ENCODE measurements at regions not wholly inside any gene's neighbourhood (a gene's known extent, or its start where the extent isn't known, plus 50 kb on each side); places are given as distances from the start of the nearest gene placed in this dataset.

DNA sequence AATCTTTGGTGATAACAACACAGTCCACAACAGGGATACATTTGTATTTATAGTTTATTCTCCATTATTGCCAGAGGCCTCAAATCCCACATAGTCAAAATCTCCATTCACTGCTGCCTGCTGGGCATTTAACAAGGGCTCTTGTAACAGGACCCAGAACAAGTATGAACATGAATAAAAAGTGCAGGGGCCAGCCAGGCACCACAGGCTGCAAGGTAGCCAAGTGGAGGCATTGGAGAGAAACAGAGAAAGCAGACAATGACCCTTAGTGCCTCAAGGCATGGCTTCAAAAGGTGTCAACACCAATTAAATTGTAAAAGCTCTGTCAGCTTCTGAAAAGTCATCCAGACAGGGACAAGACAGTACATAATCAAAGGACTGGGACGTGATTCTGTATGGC, 116.8 kb downstream of the ATP6V1G3 start:
- Histone ChIP-seq H3K4me2 (ENCODE audit: low read length) (no peak overlapping the region), H3K27me3 (ENCODE audit: insufficient read depth, low read length) (no peaks in the 10 kb centered on the region), H3K9me2 (ENCODE audit: insufficient read depth) (peaks cover 4% of the 10 kb centered on the region; the same call in 1 of the 2 replicates), H3K79me2 (ENCODE audit: insufficient read depth, low read length) (no peaks in the 10 kb centered on the region), H3K9ac (ENCODE audit: low read length) (no peak overlapping the region), H3K9me3 (ENCODE audit: control insufficient read depth in 1 of 2, insufficient read depth in 1 of 2, low read depth in 1 of 2, low read length in 2 of 2) (no peaks in the 10 kb centered on the region), H4K20me1 (ENCODE audit: insufficient read depth) (no peaks in the 10 kb centered on the region), H3K36me3 (ENCODE audit: control insufficient read depth in 1 of 2, insufficient read depth in 2 of 2, low read length in 2 of 2) (no peaks in the 10 kb centered on the region), H2AFZ (ENCODE audit: low read depth, low read length, poor library complexity, severe bottlenecking) (no peak overlapping the region), H3K27ac (ENCODE audit: low read depth, low read length) (no peak overlapping the region), H3K4me3 (replicated peaks in 1 of 2; ENCODE audit: low read depth in 1 of 2, low read length in 2 of 2) (no peak overlapping the region), H3K4me1 (ENCODE audit: control insufficient read depth in 1 of 2, insufficient read depth in 2 of 2, low read length in 2 of 2) (no peaks in the 10 kb centered on the region)
- TF ChIP-seq, protein P1, sequence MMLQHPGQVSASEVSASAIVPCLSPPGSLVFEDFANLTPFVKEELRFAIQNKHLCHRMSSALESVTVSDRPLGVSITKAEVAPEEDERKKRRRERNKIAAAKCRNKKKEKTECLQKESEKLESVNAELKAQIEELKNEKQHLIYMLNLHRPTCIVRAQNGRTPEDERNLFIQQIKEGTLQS (IDR thresholded peaks at IDR 0.05) = no peak
- TF ChIP-seq ZNF274 (IDR thresholded peaks at IDR 0.05; ENCODE audit: low read depth, low read length) = no peak
- no peak for TF ChIP-seq EZH2phosphoT487 (IDR thresholded peaks at IDR 0.05; ENCODE audit: borderline replicate concordance)
- TF ChIP-seq FOSL1 (IDR thresholded peaks at IDR 0.05; ENCODE audit: low read depth) = no peak
- TF ChIP-seq, protein P2, sequence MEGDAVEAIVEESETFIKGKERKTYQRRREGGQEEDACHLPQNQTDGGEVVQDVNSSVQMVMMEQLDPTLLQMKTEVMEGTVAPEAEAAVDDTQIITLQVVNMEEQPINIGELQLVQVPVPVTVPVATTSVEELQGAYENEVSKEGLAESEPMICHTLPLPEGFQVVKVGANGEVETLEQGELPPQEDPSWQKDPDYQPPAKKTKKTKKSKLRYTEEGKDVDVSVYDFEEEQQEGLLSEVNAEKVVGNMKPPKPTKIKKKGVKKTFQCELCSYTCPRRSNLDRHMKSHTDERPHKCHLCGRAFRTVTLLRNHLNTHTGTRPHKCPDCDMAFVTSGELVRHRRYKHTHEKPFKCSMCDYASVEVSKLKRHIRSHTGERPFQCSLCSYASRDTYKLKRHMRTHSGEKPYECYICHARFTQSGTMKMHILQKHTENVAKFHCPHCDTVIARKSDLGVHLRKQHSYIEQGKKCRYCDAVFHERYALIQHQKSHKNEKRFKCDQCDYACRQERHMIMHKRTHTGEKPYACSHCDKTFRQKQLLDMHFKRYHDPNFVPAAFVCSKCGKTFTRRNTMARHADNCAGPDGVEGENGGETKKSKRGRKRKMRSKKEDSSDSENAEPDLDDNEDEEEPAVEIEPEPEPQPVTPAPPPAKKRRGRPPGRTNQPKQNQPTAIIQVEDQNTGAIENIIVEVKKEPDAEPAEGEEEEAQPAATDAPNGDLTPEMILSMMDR (IDR thresholded peaks at IDR 0.05 in 2 of 3, conservative IDR thresholded peaks at IDR 0.05 in 1 of 3; ENCODE audit: borderline replicate concordance in 1 of 3, insufficient read depth in 1 of 3, low read depth in 2 of 3, low read length in 2 of 3) = no peak
- TF ChIP-seq POLR2AphosphoS5 (IDR thresholded peaks at IDR 0.05; ENCODE audit: low read depth, low read length) = no peak
- TF ChIP-seq EGR1 (IDR thresholded peaks at IDR 0.05; ENCODE audit: low read depth) = no peak
- TF ChIP-seq EZH2 (IDR thresholded peaks at IDR 0.05) = no peak
- TF ChIP-seq SP1 (IDR thresholded peaks at IDR 0.05; ENCODE audit: low read depth) = no peak
- TF ChIP-seq, protein P3, sequence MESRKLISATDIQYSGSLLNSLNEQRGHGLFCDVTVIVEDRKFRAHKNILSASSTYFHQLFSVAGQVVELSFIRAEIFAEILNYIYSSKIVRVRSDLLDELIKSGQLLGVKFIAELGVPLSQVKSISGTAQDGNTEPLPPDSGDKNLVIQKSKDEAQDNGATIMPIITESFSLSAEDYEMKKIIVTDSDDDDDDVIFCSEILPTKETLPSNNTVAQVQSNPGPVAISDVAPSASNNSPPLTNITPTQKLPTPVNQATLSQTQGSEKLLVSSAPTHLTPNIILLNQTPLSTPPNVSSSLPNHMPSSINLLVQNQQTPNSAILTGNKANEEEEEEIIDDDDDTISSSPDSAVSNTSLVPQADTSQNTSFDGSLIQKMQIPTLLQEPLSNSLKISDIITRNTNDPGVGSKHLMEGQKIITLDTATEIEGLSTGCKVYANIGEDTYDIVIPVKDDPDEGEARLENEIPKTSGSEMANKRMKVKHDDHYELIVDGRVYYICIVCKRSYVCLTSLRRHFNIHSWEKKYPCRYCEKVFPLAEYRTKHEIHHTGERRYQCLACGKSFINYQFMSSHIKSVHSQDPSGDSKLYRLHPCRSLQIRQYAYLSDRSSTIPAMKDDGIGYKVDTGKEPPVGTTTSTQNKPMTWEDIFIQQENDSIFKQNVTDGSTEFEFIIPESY (IDR thresholded peaks at IDR 0.05; ENCODE audit: extremely low read depth, insufficient replicate concordance, low read length) = no peak
- TF ChIP-seq TCF7L2 (IDR thresholded peaks at IDR 0.05; ENCODE audit: borderline replicate concordance, extremely low read depth, insufficient read depth, insufficient read length) = no peak
- ChIA-PET POLR2A (no interaction called here), RAD21 (ENCODE audit: low non-redundant PET in 1 of 2, low total read pairs in 2 of 2, uncharacterized antibody in 2 of 2, unreplicated experiment in 2 of 2) (no interaction called here), CTCF (no interaction called here)
- no TSS peak for BruUV-seq (replicated peaks)
- intact Hi-C loops (cut with micrococcal nuclease) = no loop called here
- DNase-seq (ENCODE audit: low read depth, low spot score) = no peak
- no peak for ATAC-seq
